ENCODE measurements at regions not wholly inside any gene's neighbourhood (a gene's known extent, or its start where the extent isn't known, plus 50 kb on each side); places are given as distances from the start of the nearest gene placed in this dataset.

- DNase-seq = no peak
- H4K20me1 ChIP-seq (ENCODE audit: insufficient read depth) = no peaks in the 10 kb centered on the region
- POLR2A ChIA-PET (ENCODE audit: unreplicated experiment) = no interaction called here
- no peaks in the 10 kb centered on the region for H3K36me3 ChIP-seq (ENCODE audit: low read depth)
- no peaks in the 10 kb centered on the region for H3F3A ChIP-seq (ENCODE audit: insufficient read depth, low read depth)
- no peak overlapping the region for H3K27ac ChIP-seq
- intact Hi-C loops (cut with micrococcal nuclease; ENCODE audit: unreplicated experiment) = no loop called here
- no TSS peak for BruUV-seq (replicated peaks)
- CTCF ChIA-PET = no interaction called here
- no peaks in the 10 kb centered on the region for H3K27me3 ChIP-seq (ENCODE audit: insufficient read depth, low read depth)
- H3K4me3 ChIP-seq = no peak overlapping the region
- TF ChIP-seq EZH2 (IDR thresholded peaks at IDR 0.05; ENCODE audit: low read depth) = no peak
- TF ChIP-seq, protein P1, sequence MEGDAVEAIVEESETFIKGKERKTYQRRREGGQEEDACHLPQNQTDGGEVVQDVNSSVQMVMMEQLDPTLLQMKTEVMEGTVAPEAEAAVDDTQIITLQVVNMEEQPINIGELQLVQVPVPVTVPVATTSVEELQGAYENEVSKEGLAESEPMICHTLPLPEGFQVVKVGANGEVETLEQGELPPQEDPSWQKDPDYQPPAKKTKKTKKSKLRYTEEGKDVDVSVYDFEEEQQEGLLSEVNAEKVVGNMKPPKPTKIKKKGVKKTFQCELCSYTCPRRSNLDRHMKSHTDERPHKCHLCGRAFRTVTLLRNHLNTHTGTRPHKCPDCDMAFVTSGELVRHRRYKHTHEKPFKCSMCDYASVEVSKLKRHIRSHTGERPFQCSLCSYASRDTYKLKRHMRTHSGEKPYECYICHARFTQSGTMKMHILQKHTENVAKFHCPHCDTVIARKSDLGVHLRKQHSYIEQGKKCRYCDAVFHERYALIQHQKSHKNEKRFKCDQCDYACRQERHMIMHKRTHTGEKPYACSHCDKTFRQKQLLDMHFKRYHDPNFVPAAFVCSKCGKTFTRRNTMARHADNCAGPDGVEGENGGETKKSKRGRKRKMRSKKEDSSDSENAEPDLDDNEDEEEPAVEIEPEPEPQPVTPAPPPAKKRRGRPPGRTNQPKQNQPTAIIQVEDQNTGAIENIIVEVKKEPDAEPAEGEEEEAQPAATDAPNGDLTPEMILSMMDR (conservative IDR thresholded peaks at IDR 0.05) = no peak
- H3K9me2 ChIP-seq (ENCODE audit: insufficient read depth) = no peaks in the 10 kb centered on the region
- no peaks in the 10 kb centered on the region for H3K4me1 ChIP-seq (replicated peaks; ENCODE audit: insufficient read depth)
- no peak overlapping the region for H2AFZ ChIP-seq
- H3K4me2 ChIP-seq = no peak overlapping the region
- no peaks in the 10 kb centered on the region for H3K79me2 ChIP-seq (ENCODE audit: low read depth)
- no peaks in the 10 kb centered on the region for H3K9me3 ChIP-seq (ENCODE audit: insufficient read depth, low read depth)
These were observed 305.1 kb downstream of the IGSF11 start for GRCh38 chr3:118729546-118729945.

DNA sequence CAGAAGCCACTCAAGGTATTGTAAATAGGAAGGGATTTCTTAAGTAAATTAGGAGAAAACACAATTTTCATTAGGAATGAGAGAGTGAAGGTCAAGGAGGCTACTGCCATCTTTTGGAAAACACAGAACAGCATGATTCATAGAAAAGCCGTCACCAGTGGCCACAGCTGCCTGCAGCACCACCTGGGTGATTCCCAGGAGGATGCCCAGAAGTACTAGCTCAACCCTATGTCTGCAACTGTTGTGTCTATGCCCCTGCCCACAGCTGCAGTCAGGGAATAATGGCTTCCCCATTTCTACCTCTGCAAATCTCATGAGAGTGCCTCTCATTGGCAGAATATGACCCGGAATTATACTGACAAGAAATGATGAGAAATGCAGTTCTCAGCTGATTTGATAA, 300.0 kb downstream of the IGSF11 start:
- CTCF ChIA-PET = no interaction called here
- H3K4me2 ChIP-seq = no peak overlapping the region
- no TSS peak for BruUV-seq (replicated peaks)

GRCh38 chr3:118736107-118736506, 298.5 kb downstream of the IGSF11 start:
- no peaks in the 10 kb centered on the region for H3K79me2 ChIP-seq (ENCODE audit: low read depth)
- H3K9me2 ChIP-seq (ENCODE audit: insufficient read depth) = no peaks in the 10 kb centered on the region
- no TSS peak for BruUV-seq (replicated peaks)
- no peaks in the 10 kb centered on the region for H3F3A ChIP-seq (ENCODE audit: insufficient read depth, low read depth)
- POLR2A ChIA-PET (ENCODE audit: unreplicated experiment) = no interaction called here
- H2AFZ ChIP-seq = no peak overlapping the region
- no peaks in the 10 kb centered on the region for H3K4me1 ChIP-seq (replicated peaks; ENCODE audit: insufficient read depth)
- no peak overlapping the region for H3K27ac ChIP-seq
- DNase-seq = no peak
- H3K27me3 ChIP-seq (ENCODE audit: insufficient read depth, low read depth) = no peaks in the 10 kb centered on the region
- no peak overlapping the region for H3K4me2 ChIP-seq
- no peaks in the 10 kb centered on the region for H3K36me3 ChIP-seq (ENCODE audit: low read depth)
- TF ChIP-seq EZH2 (IDR thresholded peaks at IDR 0.05; ENCODE audit: low read depth) = no peak
- TF ChIP-seq, protein P1 (conservative IDR thresholded peaks at IDR 0.05) = no peak
- H3K9me3 ChIP-seq (ENCODE audit: insufficient read depth, low read depth) = no peaks in the 10 kb centered on the region; the same call in 1 of the 2 replicates
- CTCF ChIA-PET = no interaction called here
- intact Hi-C loops (cut with micrococcal nuclease; ENCODE audit: unreplicated experiment) = no loop called here
- no peaks in the 10 kb centered on the region for H4K20me1 ChIP-seq (ENCODE audit: insufficient read depth)
- no peak overlapping the region for H3K4me3 ChIP-seq

More for the DNA sequence above, 300.0 kb downstream of the IGSF11 start:
- Histone ChIP-seq H3K9me2 (ENCODE audit: insufficient read depth) (no peaks in the 10 kb centered on the region), H4K20me1 (ENCODE audit: insufficient read depth) (no peaks in the 10 kb centered on the region), H2AFZ (no peak overlapping the region), H3K36me3 (ENCODE audit: low read depth) (no peaks in the 10 kb centered on the region), H3K9me3 (ENCODE audit: insufficient read depth, low read depth) (no peaks in the 10 kb centered on the region; the same call in 1 of the 2 replicates), H3K4me3 (no peak overlapping the region), H3K4me1 (replicated peaks; ENCODE audit: insufficient read depth) (no peaks in the 10 kb centered on the region), H3F3A (ENCODE audit: insufficient read depth, low read depth) (no peaks in the 10 kb centered on the region), H3K79me2 (ENCODE audit: low read depth) (no peaks in the 10 kb centered on the region), H3K27ac (no peak overlapping the region), H3K27me3 (ENCODE audit: insufficient read depth, low read depth) (no peaks in the 10 kb centered on the region)
- TF ChIP-seq, protein P1 (conservative IDR thresholded peaks at IDR 0.05) = no peak
- TF ChIP-seq EZH2 (IDR thresholded peaks at IDR 0.05; ENCODE audit: low read depth) = no peak
- intact Hi-C loops (cut with micrococcal nuclease; ENCODE audit: unreplicated experiment) = no loop called here
- POLR2A ChIA-PET (ENCODE audit: unreplicated experiment) = no interaction called here
- no peak for DNase-seq

Data from PC-9 (cell line).